Gastroesophageal sphincter (tissue), 4 donors: ENCODE measurements at regions not wholly inside any gene's neighbourhood (a gene's known extent, or its start where the extent isn't known, plus 50 kb on each side); places are given as distances from the start of the nearest gene placed in this dataset.

Source experiments
- ATAC-seq: fragments of 150-250 bp; one replicate; pipeline ENCODE4 v1.9.1; 2016; ENCODE audit warnings: mild to moderate bottlenecking, moderate library complexity
- H3K27ac ChIP-seq, 4 donors: fragments of 200-600 bp; sonication (generic) in 3 of 4; 1 replicate in 3 of 4; 2 replicates in 1 of 4; pipeline ENCODE4 v1.5.1; 2016 to 2019
- H3K27me3 ChIP-seq: fragments of 200-600 bp; sonication (generic); one replicate; pipeline ENCODE4 v1.5.1; 2019
- H3K36me3 ChIP-seq, 2 donors: fragments of 200-600 bp; sonication (generic); one replicate each; pipeline ENCODE4 v1.5.1; 2019; ENCODE audit warnings: control low read depth in 1 of 2
- H3K4me1 ChIP-seq, 3 donors: fragments of 200-600 bp; sonication (generic); 1 replicate in 2 of 3; 2 replicates in 1 of 3; pipeline ENCODE4 v1.5.1; 2016 to 2019; ENCODE audit warnings: control low read depth in 2 of 3
- H3K4me3 ChIP-seq, 2 donors: fragments of 200-600 bp; sonication (generic); one replicate each; pipeline ENCODE4 v1.5.1; 2019; ENCODE audit warnings: mild to moderate bottlenecking in 1 of 2, moderate library complexity in 1 of 2
- H3K9me3 ChIP-seq, 3 donors: fragments of 200-600 bp; sonication (generic); one replicate each; pipeline ENCODE4 v1.5.1; 2017 to 2019; ENCODE audit warnings: control low read depth in 2 of 3
- CTCF ChIP-seq, 4 experiments: fragments of 200-600 bp in 2 of 4; fragments of 450-650 bp in 2 of 4; sonication (generic) in 1 of 4; IDR thresholded peaks; one replicate each; pipeline ENCODE4 v1.5.1; 2017 to 2019; ENCODE audit warnings: antibody characterized with exemption in 4 of 4, mild to moderate bottlenecking in 2 of 4, moderate library complexity in 2 of 4
- EP300 ChIP-seq: sonication (generic); formaldehyde crosslinking; IDR thresholded peaks from one replicate; pipeline ENCODE4 v1.6.1; 2017; ENCODE audit warnings: antibody characterized with exemption, mild to moderate bottlenecking
- POLR2A ChIP-seq, 2 donors: fragments of 450-650 bp; IDR thresholded peaks; one replicate each; pipeline ENCODE4 v1.6.1; 2017; ENCODE audit warnings: antibody characterized with exemption in 2 of 2, mild to moderate bottlenecking in 2 of 2, moderate library complexity in 1 of 2
- POLR2AphosphoS5 ChIP-seq: sonication (generic); formaldehyde crosslinking; IDR thresholded peaks from one replicate; pipeline ENCODE4 v1.6.1; 2017; ENCODE audit warnings: antibody characterized with exemption
- WGBS, 2 donors: methylation state at CpG; one replicate each; pipeline ENCODE4 v1.1.5; 2018; ENCODE audit warnings: low coverage in 1 of 2; 5-methylcytosine and 5-hydroxymethylcytosine counted together

DNA sequence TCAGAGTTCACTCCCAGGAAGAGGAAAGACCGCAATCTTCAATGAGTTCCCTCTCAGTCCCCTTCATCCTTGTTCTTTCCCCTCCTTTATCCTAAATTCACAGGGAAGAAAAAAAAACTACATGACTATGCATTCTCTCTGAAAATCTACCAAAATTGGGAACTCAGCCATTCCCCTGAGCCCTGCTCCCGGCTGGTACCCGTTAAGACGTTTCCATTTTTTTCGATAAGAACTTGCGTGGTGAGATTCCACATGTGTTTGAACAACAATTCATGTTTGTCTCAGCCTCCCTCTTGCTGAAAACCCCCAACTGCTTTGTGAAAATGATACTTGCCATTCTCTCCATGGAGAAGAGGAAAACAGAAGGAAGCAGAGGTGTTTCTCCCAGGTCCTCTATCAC is 318.7 kb upstream of the ID2 start:
- 67 to 85% methylated on average over 5 to 6 of the region's 6 CpGs for WGBS, 2 donors
- H3K4me1 ChIP-seq, result no peaks in the 10 kb centered on the region

DNA sequence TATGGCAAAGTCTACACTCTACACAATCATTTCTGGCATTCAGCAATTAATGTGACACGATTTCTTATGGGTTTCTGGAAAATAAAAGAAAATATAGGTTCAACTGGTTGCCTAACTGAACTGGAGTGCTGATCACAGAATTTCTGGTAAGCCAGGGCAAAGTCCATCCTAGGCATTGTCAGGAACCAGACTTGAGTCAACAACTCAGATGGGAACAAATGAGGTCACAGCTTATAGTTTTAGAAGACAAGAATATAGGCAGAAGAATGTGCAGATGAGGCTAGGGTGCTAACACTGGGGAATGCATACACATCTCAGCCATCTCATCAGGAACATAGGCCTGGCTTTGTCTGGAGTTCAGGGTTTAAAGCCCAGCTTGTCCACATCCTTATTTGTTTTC is 317.2 kb upstream of the ID2 start:
- no peaks in the 10 kb centered on the region for H3K36me3 ChIP-seq
- no peak overlapping the region for H3K4me3 ChIP-seq
- H3K4me1 ChIP-seq, result no peaks in the 10 kb centered on the region
- WGBS, 2 donors, result 75 to 100% methylated on average over 1 of the region's 1 CpG
- ATAC-seq, result no peak
- no peak for TF ChIP-seq EP300
- TF ChIP-seq CTCF (IDR thresholded peaks at IDR 0.05), result no peak
- TF ChIP-seq POLR2A (IDR thresholded peaks at IDR 0.05), result no peak
- H3K27ac ChIP-seq, result no peak overlapping the region
- H3K27me3 ChIP-seq, result no peaks in the 10 kb centered on the region
- no peaks in the 10 kb centered on the region for H3K9me3 ChIP-seq

More for the DNA sequence above, 318.7 kb upstream of the ID2 start:
- ATAC-seq, result no peak
- Histone ChIP-seq H3K36me3 (no peaks in the 10 kb centered on the region), H3K9me3 (no peaks in the 10 kb centered on the region), H3K27ac (no peak overlapping the region), H3K4me3 (no peak overlapping the region), H3K27me3 (no peaks in the 10 kb centered on the region)
- TF ChIP-seq EP300, result no peak
- TF ChIP-seq POLR2AphosphoS5, result no peak
- no peak for TF ChIP-seq CTCF (IDR thresholded peaks at IDR 0.05)
- TF ChIP-seq POLR2A (IDR thresholded peaks at IDR 0.05), result no peak

GRCh38 chr2:8365331-8365910 is 316.4 kb upstream of the ID2 start:
- Histone ChIP-seq H3K4me3 (no peak overlapping the region), H3K27me3 (no peaks in the 10 kb centered on the region), H3K4me1 (no peaks in the 10 kb centered on the region), H3K9me3 (no peaks in the 10 kb centered on the region), H3K27ac (no peak overlapping the region), H3K36me3 (no peaks in the 10 kb centered on the region)
- 95 to 100% methylated on average over 4 to 10 of the region's 16 CpGs for WGBS, 2 donors
- ATAC-seq, result no peak
- TF ChIP-seq CTCF (IDR thresholded peaks at IDR 0.05) (no peak), POLR2A (IDR thresholded peaks at IDR 0.05) (no peak), EP300 (no peak), POLR2AphosphoS5 (no peak)

DNA sequence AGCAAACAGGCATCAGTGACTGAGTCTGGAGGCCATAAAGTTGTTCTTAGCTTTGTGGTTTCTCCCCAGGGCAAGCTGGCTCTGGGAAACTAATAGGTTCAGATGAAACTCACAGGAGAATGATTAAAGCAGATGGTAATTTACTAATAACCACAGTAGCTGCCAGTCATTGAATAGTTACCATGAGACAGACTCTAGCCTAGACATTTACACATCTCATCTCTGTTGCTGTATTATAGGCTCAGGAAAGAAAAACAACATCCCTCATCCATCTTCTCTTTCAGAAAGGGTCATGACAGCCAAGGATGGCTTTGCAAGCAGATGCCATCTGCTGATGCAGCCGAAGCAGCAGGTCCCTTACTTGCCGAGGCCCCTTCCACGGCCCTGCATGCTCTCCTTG is 314.0 kb upstream of the ID2 start:
- H3K27me3 ChIP-seq, result no peaks in the 10 kb centered on the region
- 89% methylated on average over 3 of the region's 3 CpGs; no CpG with 5 or more reads in 1 of the 2 donors for WGBS, 2 donors
- no peak for ATAC-seq
- H3K36me3 ChIP-seq, result no peaks in the 10 kb centered on the region
- H3K9me3 ChIP-seq, result peaks cover 0 to under 1% (median 0%) of the 10 kb centered on the region in 3 donors
- H3K4me1 ChIP-seq, result no peaks in the 10 kb centered on the region
- TF ChIP-seq EP300 (no peak), POLR2A (IDR thresholded peaks at IDR 0.05) (no peak), POLR2AphosphoS5 (no peak), CTCF (IDR thresholded peaks at IDR 0.05) (no peak)
- H3K27ac ChIP-seq, result no peak overlapping the region
- no peak overlapping the region for H3K4me3 ChIP-seq

DNA sequence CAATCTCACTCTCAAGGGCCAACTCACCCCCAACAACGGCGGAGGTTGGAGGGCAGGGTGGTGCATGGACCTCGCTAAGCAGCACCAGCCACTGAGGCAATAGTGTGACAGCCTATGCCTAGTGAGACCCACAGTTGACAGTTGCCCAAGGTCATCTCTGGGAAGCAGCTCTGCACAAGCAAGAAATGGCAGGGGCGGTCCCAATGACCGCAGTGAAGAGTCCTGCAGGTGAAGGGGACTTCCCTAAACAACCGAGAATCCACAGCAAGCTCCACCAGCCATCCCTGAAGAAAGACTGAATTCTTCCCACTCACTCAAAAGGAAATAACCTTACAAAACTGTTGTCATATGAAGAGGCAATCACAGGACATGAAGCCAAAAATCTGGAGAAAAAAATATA is 313.4 kb upstream of the ID2 start:
- no peaks in the 10 kb centered on the region for H3K36me3 ChIP-seq
- 67 to 81% methylated on average over 1 to 4 of the region's 6 CpGs for WGBS, 2 donors
- H3K27me3 ChIP-seq, result no peaks in the 10 kb centered on the region
- H3K4me3 ChIP-seq, result no peak overlapping the region
- no peak overlapping the region for H3K27ac ChIP-seq
- no peak for ATAC-seq
- peaks cover 0 to 7% (median 0%) of the 10 kb centered on the region in 3 donors for H3K9me3 ChIP-seq
- no peaks in the 10 kb centered on the region for H3K4me1 ChIP-seq
- TF ChIP-seq CTCF (IDR thresholded peaks at IDR 0.05), result no peak
- no peak for TF ChIP-seq POLR2A (IDR thresholded peaks at IDR 0.05)
- no peak for TF ChIP-seq EP300
- TF ChIP-seq POLR2AphosphoS5, result no peak
